Right forelimb (tissue), 1 donor: ENCODE measurements at regions not wholly inside any gene's neighbourhood (a gene's known extent, or its start where the extent isn't known, plus 50 kb on each side); places are given as distances from the start of the nearest gene placed in this dataset.

Source experiments
- DNase-seq: peaks from one replicate; pipeline ENCODE4 v3.0.0-alpha.2; 2018

GRCh38 chr1:230010603-230011332 is 56.3 kb upstream of the GALNT2 start:
- DNase-seq = no peak

DNA sequence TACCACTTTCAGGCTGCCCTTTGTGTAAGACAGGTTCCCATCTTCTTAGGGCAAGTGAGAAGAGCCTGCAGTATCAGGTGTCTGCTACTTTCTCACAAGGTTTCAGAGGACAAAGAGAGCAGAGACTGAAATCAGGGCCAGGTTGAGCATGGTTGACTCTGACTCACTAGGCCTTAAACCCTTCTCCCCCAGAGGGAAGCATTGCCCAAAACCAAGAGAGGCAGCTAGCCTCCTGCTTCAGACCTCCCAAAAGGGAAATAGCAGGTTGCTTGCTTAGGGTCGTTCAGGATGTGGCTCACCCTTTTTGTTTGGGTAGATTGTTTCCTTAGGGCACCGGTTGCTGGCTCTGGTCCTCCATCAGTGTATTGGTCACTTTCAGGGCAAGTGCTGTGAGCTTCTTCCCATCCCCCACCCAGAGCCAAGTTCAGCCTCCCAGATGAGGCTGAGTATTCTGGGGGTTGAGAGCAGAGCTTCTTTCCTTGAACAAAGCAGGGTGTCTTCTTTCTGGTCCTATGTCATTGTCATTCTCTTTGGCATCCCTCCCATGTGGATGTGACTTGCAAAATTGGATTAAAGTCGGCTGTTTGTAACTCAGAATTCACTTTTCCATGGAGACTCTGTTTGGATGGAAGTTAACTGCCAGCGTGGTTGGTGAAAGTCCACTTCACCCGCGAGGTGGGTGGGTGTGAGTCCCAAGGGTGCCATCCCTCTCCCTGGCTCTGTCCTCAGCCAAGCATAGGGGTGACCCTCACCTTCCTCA is 55.5 kb upstream of the GALNT2 start:
- DNase-seq = no peak

- no peak for DNase-seq
Measured at GRCh38 chr1:230012093-230012393, 55.0 kb upstream of the GALNT2 start.

DNA sequence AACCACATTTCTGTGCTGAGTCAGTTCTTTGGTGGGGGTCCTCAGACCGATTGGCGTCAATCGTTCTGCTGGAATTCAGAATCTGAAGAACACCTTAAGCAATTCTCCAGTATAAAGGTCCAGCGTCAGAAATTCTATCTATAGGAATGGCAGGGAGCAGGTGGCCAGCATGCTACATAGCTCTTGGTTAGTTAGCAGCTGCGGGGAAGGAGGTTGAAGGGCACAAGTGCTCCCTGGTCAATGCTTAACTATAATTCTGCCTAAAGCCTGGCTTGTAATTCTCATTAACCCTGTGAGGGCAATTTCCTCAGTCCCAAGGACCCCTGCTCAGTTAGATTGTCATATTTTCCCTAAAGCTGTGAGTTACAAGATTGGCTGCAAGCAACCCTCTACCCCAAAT is 54.3 kb upstream of the GALNT2 start:
- DNase-seq = no peak

GRCh38 chr1:230016159-230016558 is 50.9 kb upstream of the GALNT2 start:
- DNase-seq = no peak
